EL (cell line): ENCODE measurements at regions not wholly inside any gene's neighbourhood (a gene's known extent, or its start where the extent isn't known, plus 50 kb on each side); places are given as distances from the start of the nearest gene placed in this dataset.

Source experiments
- DNase-seq: peaks from one replicate; pipeline ENCODE4 v3.0.0-alpha.2; 2016

DNA sequence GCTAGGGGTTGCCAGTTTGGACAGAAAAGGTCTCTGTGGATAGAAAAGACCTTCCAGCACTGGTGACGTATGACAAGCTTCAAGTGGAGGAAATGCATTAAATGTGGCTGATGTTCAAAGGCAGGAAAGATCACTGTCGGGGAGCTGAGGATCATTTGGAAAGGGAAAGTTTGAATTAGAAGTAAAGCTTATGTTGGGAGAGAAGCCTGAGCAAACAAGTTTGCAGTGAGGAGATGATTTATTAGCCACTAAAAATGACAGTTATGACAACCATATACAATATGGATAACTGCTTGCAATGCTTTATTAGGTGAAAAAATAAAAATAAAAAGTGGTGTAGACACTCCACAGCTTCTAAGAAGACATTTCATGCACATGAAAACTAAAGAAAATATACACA lies 135.3 kb upstream of the HS3ST1 start:
- no peak for DNase-seq

DNA sequence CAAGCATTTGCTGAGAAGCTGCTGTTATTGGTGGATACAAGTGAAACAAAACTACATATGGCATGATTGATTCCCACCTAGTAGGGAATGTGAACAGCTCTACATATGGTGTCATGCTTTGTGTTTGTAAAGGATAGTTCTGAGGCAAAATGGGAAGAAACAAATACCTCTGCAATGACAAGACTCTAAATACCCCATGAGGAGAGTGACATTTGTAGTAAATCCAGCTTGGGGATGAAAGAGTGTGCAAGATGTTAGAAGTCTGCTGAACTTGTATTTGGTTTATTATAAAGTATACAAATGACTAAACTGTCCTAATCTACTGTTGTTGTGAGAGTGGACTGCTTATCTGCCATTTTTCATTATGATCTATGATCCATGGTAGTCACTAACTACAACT lies 120.8 kb upstream of the HS3ST1 start:
- no peak for DNase-seq

- no peak for DNase-seq
Observed at GRCh38 chr4:11548597-11549082, 119.9 kb upstream of the HS3ST1 start.

DNA sequence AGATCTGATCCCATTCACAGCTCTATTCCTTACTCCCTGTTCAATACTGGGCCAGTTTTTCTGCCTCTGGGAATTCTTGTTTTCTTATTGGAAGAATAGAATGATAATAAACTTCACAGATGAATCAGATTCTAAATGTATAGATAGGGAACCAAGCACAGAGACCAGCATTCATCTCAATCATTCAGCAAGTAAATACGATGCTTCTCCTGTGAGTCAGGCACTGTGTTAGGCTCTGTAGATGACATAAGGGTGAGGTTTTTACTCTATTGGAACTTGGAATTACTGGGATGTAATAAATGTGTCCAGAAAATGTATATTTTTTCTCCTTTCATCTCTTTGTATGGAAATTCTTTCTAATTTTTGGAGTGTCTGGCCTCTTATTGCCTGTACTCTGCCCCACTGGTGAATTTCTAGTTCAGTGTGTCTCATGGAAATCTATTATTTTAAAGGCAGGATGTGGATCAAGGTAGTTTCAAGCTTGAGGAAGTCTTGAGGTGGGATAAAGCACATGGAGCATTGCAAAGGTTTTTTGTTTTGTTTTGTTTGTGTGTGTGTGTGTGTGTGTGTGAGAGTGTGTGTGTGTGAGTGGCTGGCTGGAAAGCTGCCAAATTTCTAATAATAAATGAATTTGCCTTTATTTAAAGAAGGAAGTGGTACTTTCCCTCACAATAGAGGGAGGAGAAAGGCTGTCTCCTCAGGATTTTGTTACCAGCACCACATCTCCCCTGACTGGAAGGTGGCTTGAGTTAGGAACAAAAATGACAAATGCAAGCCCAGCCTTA lies 117.9 kb upstream of the HS3ST1 start:
- no peak for DNase-seq

- DNase-seq: no peak
Observed at GRCh38 chr4:11545651-11546050, 117.0 kb upstream of the HS3ST1 start.

- no peak for DNase-seq
Observed at GRCh38 chr4:11544211-11544610, 115.5 kb upstream of the HS3ST1 start.

DNA sequence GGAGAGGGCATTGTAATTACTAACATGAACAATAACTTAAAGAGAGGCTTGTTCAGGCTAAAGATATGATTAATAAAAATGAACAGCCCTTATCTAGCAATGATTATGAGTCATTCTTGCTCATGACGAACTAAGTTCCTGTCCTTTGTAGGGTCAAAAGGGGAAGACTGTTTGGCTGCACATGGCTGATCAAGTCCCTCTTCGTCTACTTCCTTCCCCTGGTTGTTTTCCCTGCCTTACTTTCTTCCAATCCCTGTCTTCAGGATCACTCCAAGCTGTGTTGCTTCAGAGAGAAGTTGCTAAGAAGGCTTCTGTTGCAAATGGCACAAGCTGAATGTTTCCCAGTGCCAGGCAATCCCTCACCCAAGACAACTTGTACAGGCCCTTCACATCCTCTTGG lies 115.0 kb upstream of the HS3ST1 start:
- DNase-seq: no peak

DNA sequence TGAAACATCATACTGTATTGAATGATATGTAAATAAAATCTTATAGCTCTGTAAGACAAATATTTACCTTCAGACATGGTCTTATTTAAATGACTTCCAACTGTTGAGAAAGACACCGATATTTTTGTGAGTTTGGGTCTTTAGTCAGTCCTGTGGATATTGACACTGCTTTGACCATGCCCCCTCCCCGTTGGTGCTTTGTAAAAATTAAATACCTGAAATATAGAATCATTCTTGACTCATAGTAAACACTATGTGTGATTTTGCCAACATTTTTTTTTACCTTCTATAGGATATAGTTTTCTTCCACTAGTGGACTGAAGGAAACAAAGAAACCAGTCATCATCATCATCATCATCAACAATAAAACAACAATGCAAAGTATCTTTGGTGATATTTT lies 114.3 kb upstream of the HS3ST1 start:
- DNase-seq: no peak

DNA sequence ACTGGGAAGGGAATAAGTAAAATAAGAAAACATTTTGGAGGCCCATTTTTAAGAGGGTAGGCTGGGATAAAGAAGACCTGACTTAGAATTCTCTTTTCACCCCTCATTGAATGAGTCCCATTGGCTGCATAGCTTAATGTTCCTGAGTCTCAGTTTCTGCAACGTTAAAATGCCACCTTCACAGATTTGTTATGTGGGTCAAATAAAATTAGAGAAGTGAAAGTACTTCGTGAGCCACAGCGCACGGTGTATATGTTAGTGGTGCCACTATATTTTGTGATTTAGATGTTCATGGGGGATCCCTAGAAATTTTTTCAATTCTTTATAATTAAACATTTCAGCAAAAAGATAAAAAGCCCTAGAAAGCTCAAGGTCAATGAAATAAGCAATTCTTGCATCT lies 109.2 kb upstream of the HS3ST1 start:
- no peak for DNase-seq

GRCh38 chr4:11535333-11535732 lies 106.6 kb upstream of the HS3ST1 start:
- DNase-seq: no peak

DNA sequence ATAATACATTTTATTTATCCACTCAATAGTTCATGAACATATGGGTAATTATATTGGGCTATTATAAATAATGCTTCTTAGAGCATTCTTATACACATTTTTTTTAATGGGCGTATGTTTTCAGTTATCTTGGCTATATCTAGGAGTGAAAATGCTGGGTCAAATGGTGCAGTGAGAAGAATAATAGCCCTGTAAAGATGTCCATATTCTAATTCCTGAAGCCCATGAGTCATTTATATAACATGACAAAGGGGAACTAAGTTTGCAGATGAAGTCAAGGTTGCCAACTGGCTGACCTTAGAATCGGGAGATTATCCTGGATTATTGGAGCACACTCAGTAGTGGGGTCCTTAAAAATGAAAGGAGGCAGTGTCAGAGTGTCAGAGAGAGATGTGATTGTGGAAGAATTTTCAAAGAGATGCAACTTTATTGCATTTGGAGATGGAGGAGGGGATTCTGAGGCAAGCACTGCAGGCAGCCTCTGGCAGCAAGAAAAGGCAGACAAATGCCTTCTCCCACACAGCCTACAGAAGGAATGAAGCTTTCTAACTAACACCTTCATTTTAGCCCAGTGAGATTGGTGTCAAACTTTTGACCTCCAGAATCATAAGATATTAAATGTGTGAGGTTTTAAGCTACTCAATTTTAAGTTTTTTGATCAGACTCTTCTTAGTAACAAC lies 106.1 kb upstream of the HS3ST1 start:
- no peak for DNase-seq

GRCh38 chr4:11532138-11532537 lies 103.4 kb upstream of the HS3ST1 start:
- DNase-seq: no peak

- DNase-seq: no peak
Observed at GRCh38 chr4:11529625-11530201, 101.0 kb upstream of the HS3ST1 start.

GRCh38 chr4:11525085-11525484 lies 96.4 kb upstream of the HS3ST1 start:
- DNase-seq: no peak

DNA sequence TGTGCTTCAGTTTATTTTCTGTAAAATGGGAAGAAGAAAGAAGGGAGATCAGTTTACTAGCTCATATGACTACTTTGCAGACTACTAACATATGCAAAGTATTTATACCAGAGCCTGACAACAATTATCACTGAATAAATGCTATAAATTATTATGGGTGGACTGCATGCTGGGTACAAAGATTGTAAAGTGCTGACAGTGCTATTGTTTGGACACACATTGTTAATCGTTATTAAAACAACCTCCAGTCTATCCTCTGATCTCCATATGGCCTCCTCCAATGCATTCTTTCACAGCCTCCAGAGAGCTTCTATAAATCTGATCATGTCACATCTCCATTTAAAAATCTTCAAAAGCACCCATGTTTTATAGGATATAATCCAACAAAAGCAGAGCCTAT lies 90.1 kb upstream of the HS3ST1 start:
- no peak for DNase-seq

DNA sequence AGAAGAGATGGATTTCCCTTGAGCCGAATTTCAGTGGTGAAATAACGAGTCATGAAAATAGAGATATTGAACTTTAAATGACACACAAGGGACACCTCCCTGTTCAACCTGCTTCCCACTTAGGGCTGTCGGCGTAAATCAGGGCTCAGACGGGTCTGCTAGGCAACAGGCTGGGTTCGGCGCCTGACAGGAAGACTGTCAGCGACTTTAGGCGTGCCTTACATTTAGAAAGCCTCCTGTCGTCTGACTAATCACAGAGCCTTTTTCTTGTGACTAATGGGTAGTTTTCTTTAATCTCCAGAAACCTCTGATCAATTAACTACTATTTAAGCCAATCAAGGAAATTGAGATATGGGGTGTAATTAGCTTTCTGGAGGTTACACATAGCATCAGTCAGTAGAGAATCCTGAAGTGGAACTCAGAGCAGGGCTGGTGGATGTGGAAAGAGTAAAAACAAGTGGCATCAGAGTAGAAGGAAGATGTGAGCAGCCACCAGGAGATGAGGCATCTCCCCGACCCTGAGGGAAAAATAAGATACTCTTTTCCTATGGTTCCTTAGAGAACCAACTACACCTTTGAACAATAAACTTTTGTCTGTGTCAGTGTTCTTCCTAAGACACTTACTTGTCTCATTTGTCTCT lies 86.2 kb upstream of the HS3ST1 start:
- no peak for DNase-seq

- DNase-seq: no peak
Observed at GRCh38 chr4:11514003-11514402, 85.3 kb upstream of the HS3ST1 start.

DNA sequence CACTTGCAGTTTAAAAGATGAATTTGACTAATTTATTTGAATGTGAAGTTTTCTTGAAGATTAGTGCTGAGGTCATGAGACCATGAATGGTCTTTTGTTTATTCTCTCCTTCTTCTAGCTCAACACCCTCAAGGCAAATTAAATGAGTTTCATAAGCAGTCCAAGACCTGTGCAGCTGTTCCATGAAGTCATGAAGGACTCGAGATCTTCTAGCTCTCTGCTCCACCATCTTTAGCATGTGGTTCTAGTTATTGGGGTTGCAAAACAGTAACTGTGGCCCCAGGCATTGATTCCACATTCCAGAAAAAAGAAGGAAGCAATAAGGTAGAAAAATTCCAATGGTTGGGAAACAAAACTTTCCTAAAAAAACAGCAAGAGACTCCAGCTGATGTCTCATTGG lies 84.2 kb upstream of the HS3ST1 start:
- no peak for DNase-seq

DNA sequence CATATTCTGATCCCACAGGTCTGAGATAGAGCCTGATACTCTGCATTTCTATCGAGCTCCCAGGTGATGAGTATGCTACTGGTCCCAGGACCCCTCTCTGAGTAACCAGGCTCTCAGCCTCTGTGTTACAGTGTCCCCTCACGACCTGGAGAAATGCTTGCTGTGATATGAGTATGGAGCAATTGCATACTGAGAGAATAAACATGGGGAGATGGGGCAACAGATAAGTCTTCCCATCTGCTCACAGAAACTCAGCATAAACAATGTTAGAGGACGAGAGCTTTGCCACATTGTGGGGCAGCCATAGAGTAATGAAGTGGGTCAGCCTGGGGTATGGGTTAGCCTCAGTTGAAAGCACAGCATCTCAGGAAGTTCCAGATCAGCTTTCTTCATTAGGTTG lies 82.6 kb upstream of the HS3ST1 start:
- no peak for DNase-seq

GRCh38 chr4:11507920-11508319 lies 79.2 kb upstream of the HS3ST1 start:
- DNase-seq: no peak

GRCh38 chr4:11506194-11506593 lies 77.5 kb upstream of the HS3ST1 start:
- no peak for DNase-seq

GRCh38 chr4:11505221-11505971 lies 76.7 kb upstream of the HS3ST1 start:
- no peak for DNase-seq

- no peak for DNase-seq
Observed at GRCh38 chr4:11503166-11503565, 74.5 kb upstream of the HS3ST1 start.
